Type B pancreatic cell (in vitro differentiated cells): ENCODE measurements at regions not wholly inside any gene's neighbourhood (a gene's known extent, or its start where the extent isn't known, plus 50 kb on each side); places are given as distances from the start of the nearest gene placed in this dataset.

Source experiments
- DNase-seq: peaks from one replicate; pipeline ENCODE4 v3.0.0; 2021; ENCODE audit warnings: mixed read lengths; ENCODE audit not compliant: unreplicated experiment; ENCODE audit errors: extremely low spot score
- H3K27ac Mint-ChIP-seq: 2 replicates; pipeline ENCODE4 v1.8.0; 2021; ENCODE audit warnings: mild to moderate bottlenecking, mixed read lengths
- H3K27me3 Mint-ChIP-seq: 2 replicates; pipeline ENCODE4 v1.8.0; 2021; ENCODE audit warnings: mixed read lengths
- H3K36me3 Mint-ChIP-seq: 2 replicates; pipeline ENCODE4 v1.8.0; 2021; ENCODE audit warnings: mixed read lengths
- H3K4me1 Mint-ChIP-seq: one replicate; pipeline ENCODE4 v1.8.0; 2021; ENCODE audit warnings: mixed read lengths; ENCODE audit not compliant: unreplicated experiment
- H3K4me3 Mint-ChIP-seq: 2 replicates; pipeline ENCODE4 v1.8.0; 2021; ENCODE audit warnings: mild to moderate bottlenecking, mixed read lengths
- H3K9me3 Mint-ChIP-seq: 2 replicates; pipeline ENCODE4 v1.8.0; 2021; ENCODE audit warnings: mixed read lengths
- CTCF ChIP-seq: fragments of 200-600 bp; sonication (generic); conservative IDR thresholded peaks from 2 replicates; pipeline ENCODE4 v1.5.0; 2021; ENCODE audit warnings: antibody characterized with exemption, mild to moderate bottlenecking

GRCh38 chr2:122905431-122905830 lies 1119.7 kb upstream of the CNTNAP5 start:
- no peak for TF ChIP-seq CTCF
- no peaks in the 10 kb centered on the region for H3K36me3 Mint-ChIP-seq
- peaks cover 4% of the 10 kb centered on the region for H3K27me3 Mint-ChIP-seq
- H3K4me1 Mint-ChIP-seq, result peaks cover 5% of the 10 kb centered on the region
- no peak overlapping the region for H3K4me3 Mint-ChIP-seq
- no peak for DNase-seq
- no peak overlapping the region for H3K27ac Mint-ChIP-seq
- no peaks in the 10 kb centered on the region for H3K9me3 Mint-ChIP-seq

GRCh38 chr2:122908159-122908558 lies 1116.9 kb upstream of the CNTNAP5 start:
- Mint-ChIP-seq H3K4me1 (peaks cover 5% of the 10 kb centered on the region), H3K27me3 (peaks cover 4% of the 10 kb centered on the region), H3K9me3 (peaks cover 4% of the 10 kb centered on the region), H3K4me3 (no peak overlapping the region), H3K36me3 (no peaks in the 10 kb centered on the region), H3K27ac (no peak overlapping the region)
- DNase-seq, result no peak
- TF ChIP-seq CTCF, result no peak

DNA sequence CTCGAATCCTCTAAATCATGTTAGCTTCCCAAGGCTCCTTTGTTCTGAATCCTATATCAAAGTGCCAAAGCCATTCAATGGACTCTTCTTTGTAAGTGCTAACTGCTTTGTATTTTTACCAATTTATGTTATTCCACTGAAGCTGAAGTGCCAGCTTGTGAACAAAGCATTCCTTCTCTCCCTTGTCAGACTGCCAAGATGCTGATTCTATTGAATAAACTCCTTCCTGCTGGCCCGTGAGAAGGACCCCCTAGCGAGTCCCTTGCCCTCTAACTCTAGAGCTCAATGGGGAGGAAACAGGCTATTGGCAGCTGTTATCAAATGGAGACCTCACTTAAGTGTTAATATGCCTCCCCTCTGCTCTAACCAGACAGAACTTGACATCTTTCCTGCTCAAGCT lies 1097.9 kb upstream of the CNTNAP5 start:
- no peaks in the 10 kb centered on the region for H3K4me1 Mint-ChIP-seq
- no peak for TF ChIP-seq CTCF
- H3K4me3 Mint-ChIP-seq, result no peak overlapping the region
- no peak overlapping the region for H3K27ac Mint-ChIP-seq
- no peak for DNase-seq
- peaks cover 4% of the 10 kb centered on the region for H3K9me3 Mint-ChIP-seq
- no peaks in the 10 kb centered on the region for H3K36me3 Mint-ChIP-seq
- H3K27me3 Mint-ChIP-seq, result no peaks in the 10 kb centered on the region

DNA sequence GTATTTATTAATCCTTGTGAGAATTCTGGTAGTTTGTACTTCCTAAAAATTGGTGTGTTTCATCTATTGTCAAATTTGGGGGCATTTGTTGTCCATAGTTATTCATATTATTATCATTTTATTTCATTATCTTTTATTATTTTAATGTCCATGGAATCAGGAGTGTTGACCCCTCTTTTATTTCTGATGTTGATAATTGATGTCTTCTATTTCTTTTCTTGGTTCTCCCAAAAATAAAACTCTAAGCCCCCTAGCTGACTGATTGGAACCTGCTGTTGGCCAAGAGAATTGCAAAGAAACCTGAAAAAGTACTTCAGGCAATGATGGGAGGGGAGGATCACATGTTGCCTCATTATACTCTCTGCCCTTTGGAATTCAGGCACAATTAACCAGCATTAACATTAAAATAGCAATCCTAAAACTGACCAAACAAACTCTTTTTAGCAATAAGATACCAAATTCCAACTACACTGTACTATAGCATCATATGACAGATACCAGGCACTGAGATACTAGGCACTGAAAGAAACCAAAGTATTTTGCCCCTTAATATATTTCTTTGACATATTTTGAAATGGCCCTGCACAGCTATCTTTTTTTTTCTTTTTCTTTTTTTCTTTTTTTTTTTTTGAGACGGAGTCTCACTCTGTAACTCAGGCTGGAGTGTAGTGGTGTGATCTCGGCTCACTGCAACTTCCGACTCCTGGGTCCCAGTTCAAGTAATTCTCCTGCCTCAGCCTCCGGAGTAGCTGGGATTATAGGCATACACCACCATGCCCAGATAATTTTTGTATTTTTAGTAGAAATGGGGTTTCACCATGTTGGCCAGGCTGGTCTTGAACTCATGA lies 1097.2 kb upstream of the CNTNAP5 start:
- H3K4me3 Mint-ChIP-seq, result no peak overlapping the region
- H3K27ac Mint-ChIP-seq, result no peak overlapping the region
- peaks cover 4% of the 10 kb centered on the region for H3K9me3 Mint-ChIP-seq
- no peaks in the 10 kb centered on the region for H3K4me1 Mint-ChIP-seq
- no peaks in the 10 kb centered on the region for H3K36me3 Mint-ChIP-seq
- no peaks in the 10 kb centered on the region for H3K27me3 Mint-ChIP-seq
- TF ChIP-seq CTCF, result peak; percentile 59
- DNase-seq, result no peak

- H3K4me1 Mint-ChIP-seq, result no peaks in the 10 kb centered on the region
These were observed 1095.7 kb upstream of the CNTNAP5 start for GRCh38 chr2:122929347-122929746.

More at GRCh38 chr2:122929347-122929746, 1095.7 kb upstream of the CNTNAP5 start:
- Mint-ChIP-seq H3K9me3 (peaks cover 4% of the 10 kb centered on the region), H3K27ac (no peak overlapping the region), H3K27me3 (no peaks in the 10 kb centered on the region), H3K36me3 (no peaks in the 10 kb centered on the region), H3K4me3 (no peak overlapping the region)
- no peak for DNase-seq
- no peak for TF ChIP-seq CTCF
